BLaER1 (cell line): ENCODE measurements at regions not wholly inside any gene's neighbourhood (a gene's known extent, or its start where the extent isn't known, plus 50 kb on each side); places are given as distances from the start of the nearest gene placed in this dataset.

Experiments used
- H3K27ac ChIP-seq: shearing (Covaris generic); formaldehyde crosslinking; 2 replicates; pipeline ENCODE4 v1.8.1; 2022
- H3K27me3 ChIP-seq: shearing (Covaris generic); formaldehyde crosslinking; 2 replicates; pipeline ENCODE4 v1.8.1; 2022
- H3K36me3 ChIP-seq: shearing (Covaris generic); formaldehyde crosslinking; 2 replicates; pipeline ENCODE4 v1.8.1; 2022
- H3K4me1 ChIP-seq: shearing (Covaris generic); formaldehyde crosslinking; 2 replicates; pipeline ENCODE4 v1.8.1; 2022
- H3K4me2 ChIP-seq: shearing (Covaris generic); formaldehyde crosslinking; 2 replicates; pipeline ENCODE4 v1.8.1; 2022
- H3K4me3 ChIP-seq: shearing (Covaris generic); formaldehyde crosslinking; 2 replicates; pipeline ENCODE4 v1.8.1; 2022
- H3K9ac ChIP-seq: shearing (Covaris generic); formaldehyde crosslinking; 2 replicates; pipeline ENCODE4 v1.8.1; 2022
- H3K9me3 ChIP-seq: shearing (Covaris generic); formaldehyde crosslinking; 2 replicates; pipeline ENCODE4 v1.8.1; 2022
- H4K20me1 ChIP-seq: shearing (Covaris generic); formaldehyde crosslinking; 2 replicates; pipeline ENCODE4 v1.8.1; 2022
- Cebpa-rat ChIP-seq: shearing (Covaris generic); IDR thresholded peaks from 2 replicates; pipeline ENCODE4 v1.8.1; 2022

DNA sequence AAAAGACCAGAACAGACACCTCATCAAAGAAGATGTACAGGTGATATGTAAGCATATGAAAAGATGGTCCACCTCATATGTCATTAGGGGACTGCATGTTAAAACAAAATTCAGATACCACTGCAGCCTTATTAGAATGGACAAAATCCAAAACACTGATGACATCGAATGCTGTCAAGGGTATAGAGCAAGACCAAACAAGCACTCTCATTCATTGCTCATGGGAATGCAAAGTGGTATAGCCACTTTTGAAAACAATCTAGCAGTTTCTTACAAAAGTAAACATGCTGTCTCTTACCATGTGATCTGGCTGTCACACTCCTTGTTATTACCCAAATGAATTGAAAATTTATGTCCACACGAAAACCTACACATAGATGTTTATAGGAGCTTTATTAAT, 426.6 kb upstream of the ESRRG start:
- no peaks in the 10 kb centered on the region for H3K4me1 ChIP-seq
- H3K36me3 ChIP-seq, result no peaks in the 10 kb centered on the region
- H3K9me3 ChIP-seq, result 0 out of 2 replicates have a peak, but pooled peaks cover 4% of the 10 kb centered on the region
- no peak overlapping the region for H3K27ac ChIP-seq
- H3K4me3 ChIP-seq, result no peak overlapping the region
- no peak overlapping the region for H3K4me2 ChIP-seq
- no peaks in the 10 kb centered on the region for H4K20me1 ChIP-seq
- H3K27me3 ChIP-seq, result no peaks in the 10 kb centered on the region
- TF ChIP-seq Cebpa-rat, result no peak
- H3K9ac ChIP-seq, result no peak overlapping the region

DNA sequence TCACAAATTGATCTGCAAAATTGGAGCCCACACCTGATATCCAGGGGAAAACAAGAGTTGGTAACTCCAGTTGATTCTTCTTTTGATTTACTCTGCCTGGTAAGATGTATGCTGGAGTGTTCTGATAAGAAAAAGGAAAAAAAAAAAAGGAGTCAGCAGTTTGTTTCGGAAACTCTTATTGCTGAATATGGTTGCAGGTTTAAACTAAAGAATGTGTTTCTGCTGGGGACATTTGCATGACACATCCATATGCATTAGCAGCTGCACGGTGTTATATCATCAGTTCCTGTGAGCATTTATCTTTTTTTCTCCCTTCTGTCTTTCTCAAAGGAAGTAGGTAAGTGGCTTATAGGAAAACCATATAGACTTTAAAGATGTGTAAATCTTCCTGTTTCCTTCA, 418.5 kb upstream of the ESRRG start:
- Histone ChIP-seq H4K20me1 (no peaks in the 10 kb centered on the region), H3K36me3 (no peaks in the 10 kb centered on the region), H3K4me1 (no peaks in the 10 kb centered on the region), H3K9ac (no peak overlapping the region), H3K4me3 (no peak overlapping the region), H3K27ac (no peak overlapping the region), H3K4me2 (no peak overlapping the region), H3K9me3 (peaks cover 28% of the 10 kb centered on the region), H3K27me3 (no peaks in the 10 kb centered on the region)
- TF ChIP-seq Cebpa-rat, result no peak

- Histone ChIP-seq H3K4me3 (no peak overlapping the region), H3K36me3 (no peaks in the 10 kb centered on the region), H4K20me1 (no peaks in the 10 kb centered on the region), H3K4me2 (no peak overlapping the region), H3K4me1 (no peaks in the 10 kb centered on the region), H3K27me3 (no peaks in the 10 kb centered on the region), H3K27ac (no peak overlapping the region), H3K9ac (no peak overlapping the region), H3K9me3 (peaks cover 43% of the 10 kb centered on the region)
- no peak for TF ChIP-seq Cebpa-rat
Measured at GRCh38 chr1:217140041-217140901, 417.0 kb upstream of the ESRRG start.

DNA sequence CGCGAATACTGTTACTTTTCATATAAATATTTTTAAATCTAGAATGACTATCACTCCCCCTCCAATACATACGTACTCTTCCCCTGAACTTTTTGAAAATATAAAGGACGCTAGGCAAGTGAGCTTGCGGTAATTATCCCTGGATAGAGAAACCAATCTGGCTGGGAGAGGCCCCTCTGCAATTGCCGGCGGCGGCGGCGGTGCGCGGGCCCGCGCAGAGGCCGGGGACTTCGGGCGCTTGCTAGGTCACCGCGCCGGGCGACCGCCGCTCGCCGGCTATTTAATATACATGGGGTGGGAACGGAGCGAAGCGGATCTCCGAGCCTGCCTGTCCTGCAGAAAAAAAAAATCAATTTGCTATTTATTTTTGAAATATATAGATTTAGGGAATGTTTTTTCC, 416.3 kb upstream of the ESRRG start:
- Histone ChIP-seq H3K4me3 (no peak overlapping the region), H4K20me1 (no peaks in the 10 kb centered on the region), H3K36me3 (no peaks in the 10 kb centered on the region), H3K9ac (no peak overlapping the region), H3K27ac (no peak overlapping the region), H3K27me3 (no peaks in the 10 kb centered on the region), H3K9me3 (peaks cover 50% of the 10 kb centered on the region), H3K4me1 (no peaks in the 10 kb centered on the region), H3K4me2 (no peak overlapping the region)
- TF ChIP-seq Cebpa-rat, result no peak

DNA sequence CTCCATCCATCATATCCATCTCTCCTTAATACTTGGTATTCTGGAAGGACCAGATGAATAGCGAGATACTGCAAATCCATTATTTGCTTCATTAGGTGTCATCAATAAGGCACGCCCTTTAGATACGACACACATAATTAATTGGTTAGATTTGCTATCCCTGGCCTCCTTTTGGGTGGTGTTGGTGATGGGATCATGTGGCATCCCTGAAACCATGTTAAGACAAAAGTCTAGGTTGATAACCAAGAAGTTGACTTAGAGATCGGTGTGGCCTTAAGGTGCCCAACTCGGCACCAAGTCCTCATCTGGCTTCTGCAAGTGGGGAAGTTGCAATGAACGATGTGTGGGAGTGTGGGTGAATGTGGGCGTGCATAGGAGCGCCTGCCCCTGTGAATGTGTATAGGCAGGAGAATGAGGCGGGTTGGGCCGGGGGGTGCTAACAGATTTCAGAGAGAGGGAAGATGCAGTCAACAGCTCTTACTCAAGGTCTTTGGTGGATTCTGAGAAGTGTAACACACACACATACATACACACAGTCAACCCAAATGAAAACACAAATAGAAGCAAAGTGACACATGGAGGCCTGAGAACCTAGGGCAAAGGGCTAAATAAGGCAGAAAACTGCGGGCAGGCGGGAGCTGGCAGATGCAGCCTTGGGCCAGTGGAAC, 415.7 kb upstream of the ESRRG start:
- H3K27ac ChIP-seq, result no peak overlapping the region
- H4K20me1 ChIP-seq, result no peaks in the 10 kb centered on the region
- peaks cover 56% of the 10 kb centered on the region for H3K9me3 ChIP-seq
- no peaks in the 10 kb centered on the region for H3K36me3 ChIP-seq
- no peak overlapping the region for H3K4me3 ChIP-seq
- H3K27me3 ChIP-seq, result no peaks in the 10 kb centered on the region
- H3K4me1 ChIP-seq, result no peaks in the 10 kb centered on the region
- no peak overlapping the region for H3K4me2 ChIP-seq
- H3K9ac ChIP-seq, result no peak overlapping the region
- no peak for TF ChIP-seq Cebpa-rat

- no peak overlapping the region for H3K4me2 ChIP-seq
- TF ChIP-seq Cebpa-rat, result no peak
- no peaks in the 10 kb centered on the region for H3K36me3 ChIP-seq
- H3K9me3 ChIP-seq, result peaks cover 59% of the 10 kb centered on the region
- no peak overlapping the region for H3K4me3 ChIP-seq
- no peak overlapping the region for H3K9ac ChIP-seq
- H4K20me1 ChIP-seq, result no peaks in the 10 kb centered on the region
- H3K27ac ChIP-seq, result no peak overlapping the region
- no peaks in the 10 kb centered on the region for H3K27me3 ChIP-seq
- H3K4me1 ChIP-seq, result no peaks in the 10 kb centered on the region
Measured at GRCh38 chr1:217138173-217138765, 415.0 kb upstream of the ESRRG start.

GRCh38 chr1:217137210-217137881, 414.1 kb upstream of the ESRRG start:
- H4K20me1 ChIP-seq, result no peaks in the 10 kb centered on the region
- no peaks in the 10 kb centered on the region for H3K27me3 ChIP-seq
- H3K9ac ChIP-seq, result no peak overlapping the region

DNA sequence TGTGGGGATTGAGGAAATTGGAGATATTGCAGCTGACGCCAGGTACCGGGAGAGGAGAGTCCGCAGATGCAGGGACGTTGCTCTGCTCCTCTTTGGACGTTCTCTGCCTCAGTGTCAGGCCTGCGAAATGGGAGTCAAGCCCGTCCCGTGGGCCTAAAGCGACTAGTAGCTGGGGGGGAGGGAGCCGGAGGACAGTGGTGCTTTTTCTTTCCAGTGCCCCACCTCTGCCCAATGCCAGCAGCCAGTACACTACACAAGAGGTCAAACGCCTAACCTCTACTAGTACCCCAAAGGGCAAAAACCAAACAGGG, 413.6 kb upstream of the ESRRG start:
- Histone ChIP-seq H3K4me3 (no peak overlapping the region), H3K4me2 (no peak overlapping the region), H3K36me3 (no peaks in the 10 kb centered on the region), H3K4me1 (no peaks in the 10 kb centered on the region), H3K27me3 (no peaks in the 10 kb centered on the region), H3K9ac (no peak overlapping the region), H3K9me3 (peaks cover 59% of the 10 kb centered on the region), H4K20me1 (no peaks in the 10 kb centered on the region), H3K27ac (no peak overlapping the region)
- no peak for TF ChIP-seq Cebpa-rat

More at GRCh38 chr1:217137210-217137881, 414.1 kb upstream of the ESRRG start:
- H3K4me2 ChIP-seq, result no peak overlapping the region
- H3K4me3 ChIP-seq, result no peak overlapping the region
- H3K9me3 ChIP-seq, result peaks cover 59% of the 10 kb centered on the region
- H3K36me3 ChIP-seq, result no peaks in the 10 kb centered on the region
- TF ChIP-seq Cebpa-rat, result no peak
- H3K4me1 ChIP-seq, result no peaks in the 10 kb centered on the region
- H3K27ac ChIP-seq, result no peak overlapping the region

GRCh38 chr1:217135987-217136894, 413.0 kb upstream of the ESRRG start:
- no peak overlapping the region for H3K4me2 ChIP-seq

More at GRCh38 chr1:217135987-217136894, 413.0 kb upstream of the ESRRG start:
- Histone ChIP-seq H3K9me3 (peaks cover 59% of the 10 kb centered on the region), H3K4me1 (no peaks in the 10 kb centered on the region), H3K36me3 (no peaks in the 10 kb centered on the region), H3K9ac (no peak overlapping the region), H4K20me1 (no peaks in the 10 kb centered on the region), H3K4me3 (no peak overlapping the region), H3K27ac (no peak overlapping the region), H3K27me3 (no peaks in the 10 kb centered on the region)
- TF ChIP-seq Cebpa-rat, result no peak
